Thoracic aorta (tissue), 2 donors: ENCODE measurements at regions not wholly inside any gene's neighbourhood (a gene's known extent, or its start where the extent isn't known, plus 50 kb on each side); places are given as distances from the start of the nearest gene placed in this dataset.

Experiments
- ATAC-seq: fragments of 150-250 bp; one replicate; pipeline ENCODE4 v1.8.0; 2017; ENCODE audit warnings: low read depth; ENCODE audit not compliant: insufficient number of reproducible peaks, low FRiP score
- DNase-seq: peaks from one replicate; pipeline ENCODE4 v3.0.0-alpha.2; 2020; ENCODE audit warnings: low spot score
- H3K27ac ChIP-seq, 2 donors: fragments of 200-600 bp; sonication (generic); 1 replicate in 1 of 2; 2 replicates in 1 of 2; pipeline ENCODE4 v1.5.1; 2016; ENCODE audit warnings: mild to moderate bottlenecking in 2 of 2, moderate library complexity in 2 of 2
- H3K27me3 ChIP-seq: fragments of 200-600 bp; sonication (generic); replicated peaks from 2 replicates; pipeline ENCODE4 v1.6.0; 2016; ENCODE audit warnings: mild to moderate bottlenecking; ENCODE audit not compliant: insufficient read depth
- H3K36me3 ChIP-seq: fragments of 200-600 bp; sonication (generic); one replicate; pipeline ENCODE4 v1.5.1; 2016
- H3K4me1 ChIP-seq, 2 donors: fragments of 200-600 bp; sonication (generic); 1 replicate in 1 of 2; 2 replicates in 1 of 2; pipeline versions ENCODE4 v1.5.1 to v1.6.0; 2016; ENCODE audit warnings: low read depth in 2 of 2, mild to moderate bottlenecking in 1 of 2; ENCODE audit not compliant: control insufficient read depth in 1 of 2
- H3K4me3 ChIP-seq: fragments of 200-600 bp; sonication (generic); 2 replicates; pipeline ENCODE4 v1.5.1; 2016; ENCODE audit warnings: mild to moderate bottlenecking
- H3K9me3 ChIP-seq: fragments of 200-600 bp; sonication (generic); 2 replicates; pipeline ENCODE4 v1.5.1; 2016
- TF ChIP-seq, protein P1 (sequence below): fragments of 200-600 bp; sonication (generic); IDR thresholded peaks from one replicate; pipeline ENCODE4 v1.5.1; 2019; ENCODE audit warnings: antibody characterized with exemption

DNA sequence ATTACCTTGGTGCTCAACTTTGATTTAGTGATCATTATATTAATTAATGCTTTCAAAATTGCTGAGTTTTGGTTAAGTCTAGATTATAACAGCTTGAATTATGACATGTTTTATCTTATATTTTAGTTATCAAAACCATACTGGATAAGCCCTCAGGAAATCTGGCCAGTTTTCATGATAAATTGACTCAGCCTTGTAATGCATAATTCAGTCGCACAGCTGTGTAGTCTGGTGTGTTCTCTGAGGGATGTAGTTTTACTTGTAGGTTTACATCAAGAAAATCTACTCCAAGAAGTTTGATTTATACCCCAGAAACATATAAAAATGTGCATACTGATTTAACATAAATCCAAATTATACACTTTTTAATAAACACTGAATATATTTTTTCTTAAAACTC is 477.5 kb downstream of the SPRY1 start:
- H3K36me3 ChIP-seq, result no peaks in the 10 kb centered on the region
- H3K27ac ChIP-seq, result no peak overlapping the region
- H3K9me3 ChIP-seq, result no peaks in the 10 kb centered on the region
- TF ChIP-seq, protein P1, sequence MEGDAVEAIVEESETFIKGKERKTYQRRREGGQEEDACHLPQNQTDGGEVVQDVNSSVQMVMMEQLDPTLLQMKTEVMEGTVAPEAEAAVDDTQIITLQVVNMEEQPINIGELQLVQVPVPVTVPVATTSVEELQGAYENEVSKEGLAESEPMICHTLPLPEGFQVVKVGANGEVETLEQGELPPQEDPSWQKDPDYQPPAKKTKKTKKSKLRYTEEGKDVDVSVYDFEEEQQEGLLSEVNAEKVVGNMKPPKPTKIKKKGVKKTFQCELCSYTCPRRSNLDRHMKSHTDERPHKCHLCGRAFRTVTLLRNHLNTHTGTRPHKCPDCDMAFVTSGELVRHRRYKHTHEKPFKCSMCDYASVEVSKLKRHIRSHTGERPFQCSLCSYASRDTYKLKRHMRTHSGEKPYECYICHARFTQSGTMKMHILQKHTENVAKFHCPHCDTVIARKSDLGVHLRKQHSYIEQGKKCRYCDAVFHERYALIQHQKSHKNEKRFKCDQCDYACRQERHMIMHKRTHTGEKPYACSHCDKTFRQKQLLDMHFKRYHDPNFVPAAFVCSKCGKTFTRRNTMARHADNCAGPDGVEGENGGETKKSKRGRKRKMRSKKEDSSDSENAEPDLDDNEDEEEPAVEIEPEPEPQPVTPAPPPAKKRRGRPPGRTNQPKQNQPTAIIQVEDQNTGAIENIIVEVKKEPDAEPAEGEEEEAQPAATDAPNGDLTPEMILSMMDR, result no peak
- DNase-seq (no peak), ATAC-seq (no peak)
- peaks cover 0 to 11% of the 10 kb centered on the region in 2 donors for H3K4me1 ChIP-seq
- H3K4me3 ChIP-seq, result no peak overlapping the region
- H3K27me3 ChIP-seq, result no peaks in the 10 kb centered on the region

DNA sequence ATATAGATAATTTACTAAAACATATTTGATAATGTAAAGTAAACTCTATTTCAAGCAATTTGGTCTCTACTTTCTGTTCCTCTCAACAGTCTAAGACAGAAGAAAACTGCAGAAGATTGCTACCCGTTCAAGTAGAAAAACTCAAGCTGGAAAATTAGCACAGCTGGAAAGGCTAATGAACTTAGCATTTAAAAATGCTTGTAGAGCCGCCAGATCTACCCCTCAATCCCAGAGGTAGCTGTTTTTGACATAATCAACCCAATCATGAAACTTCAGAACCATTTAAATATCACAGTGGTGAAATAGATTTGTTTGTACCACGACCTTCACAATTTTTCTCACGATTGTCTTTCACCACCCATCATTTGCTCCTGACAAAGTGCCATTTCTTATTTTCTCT is 479.5 kb downstream of the SPRY1 start:
- no peak overlapping the region for H3K27ac ChIP-seq
- H3K27me3 ChIP-seq, result no peaks in the 10 kb centered on the region
- no peaks in the 10 kb centered on the region for H3K36me3 ChIP-seq
- no peak overlapping the region for H3K4me3 ChIP-seq
- peaks cover 0 to 11% of the 10 kb centered on the region in 2 donors for H3K4me1 ChIP-seq
- no peaks in the 10 kb centered on the region for H3K9me3 ChIP-seq
- ATAC-seq (no peak), DNase-seq (no peak)
- TF ChIP-seq, protein P1, result no peak

DNA sequence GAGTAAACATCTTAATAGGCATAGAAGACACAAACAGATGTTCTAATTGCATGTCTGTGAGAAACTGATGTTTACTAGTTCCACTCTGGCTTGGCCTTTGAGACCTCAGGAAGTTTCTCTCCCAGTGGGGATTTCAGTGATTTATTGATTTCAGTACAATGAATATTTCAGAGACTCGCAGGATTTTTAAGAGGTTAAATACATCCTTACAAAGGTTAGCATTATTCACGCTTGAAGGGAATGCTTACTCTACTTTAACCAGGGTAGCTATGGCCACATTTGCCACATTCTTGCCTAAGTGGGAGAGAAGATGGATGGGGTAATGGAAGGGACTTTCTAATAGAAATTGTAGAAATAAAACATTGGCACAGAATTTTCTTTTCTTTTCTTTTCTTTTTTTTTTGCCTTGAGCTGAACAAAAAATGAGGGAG is 480.1 kb downstream of the SPRY1 start:
- H3K4me1 ChIP-seq, result peaks cover 0 to 11% of the 10 kb centered on the region in 2 donors
- ATAC-seq, result no peak
- no peaks in the 10 kb centered on the region for H3K36me3 ChIP-seq
- H3K4me3 ChIP-seq, result no peak overlapping the region
- DNase-seq, result no peak
- H3K9me3 ChIP-seq, result no peaks in the 10 kb centered on the region
- no peaks in the 10 kb centered on the region for H3K27me3 ChIP-seq
- TF ChIP-seq, protein P1, result no peak
- H3K27ac ChIP-seq, result no peak overlapping the region

DNA sequence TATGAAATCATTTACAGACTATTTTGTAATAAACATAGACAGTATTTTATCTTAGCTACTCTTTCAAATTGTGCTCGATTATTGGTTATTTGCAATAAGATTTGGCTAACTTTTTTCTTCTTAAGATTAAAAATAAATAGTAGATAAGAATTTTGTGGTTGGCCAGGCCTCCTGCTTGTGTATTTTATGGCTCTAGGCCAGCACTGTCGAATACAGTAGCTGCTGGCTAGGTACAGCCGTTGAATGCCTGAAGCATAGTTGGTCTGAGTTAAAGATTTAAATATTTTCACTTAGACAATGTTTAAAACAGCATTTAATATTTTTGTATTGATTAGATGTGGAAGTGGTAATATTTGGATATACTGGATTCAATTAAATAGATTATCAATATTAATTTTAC is 481.0 kb downstream of the SPRY1 start:
- Histone ChIP-seq H3K4me3 (no peak overlapping the region), H3K9me3 (no peaks in the 10 kb centered on the region), H3K27ac (no peak overlapping the region), H3K4me1 (peaks cover 0 to 11% of the 10 kb centered on the region in 2 donors), H3K36me3 (no peaks in the 10 kb centered on the region), H3K27me3 (no peaks in the 10 kb centered on the region)
- DNase-seq (no peak), ATAC-seq (no peak)
- TF ChIP-seq, protein P1, result no peak

DNA sequence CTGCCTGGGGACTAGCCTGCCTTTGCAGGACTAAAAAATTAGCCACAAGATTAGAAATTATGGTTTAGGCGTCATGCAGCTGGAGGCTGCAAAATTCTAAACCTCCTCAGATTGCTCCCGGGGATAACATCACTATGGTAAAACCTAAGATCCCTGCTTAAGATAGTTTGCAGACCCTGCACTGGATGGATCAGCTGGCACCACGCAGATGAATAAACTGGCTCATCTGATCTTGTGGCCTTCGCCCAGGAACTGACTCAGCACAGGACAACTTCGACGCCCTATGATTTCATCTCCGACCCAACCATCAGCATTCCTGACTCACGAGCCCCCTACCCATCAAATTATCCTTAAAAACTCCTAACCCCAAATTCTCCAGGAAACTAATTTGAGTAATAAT is 482.4 kb downstream of the SPRY1 start:
- H3K27me3 ChIP-seq, result no peaks in the 10 kb centered on the region
- no peaks in the 10 kb centered on the region for H3K36me3 ChIP-seq
- no peak overlapping the region for H3K4me3 ChIP-seq
- no peaks in the 10 kb centered on the region for H3K9me3 ChIP-seq
- TF ChIP-seq, protein P1, result no peak
- ATAC-seq (no peak), DNase-seq (no peak)
- peaks cover 0 to 11% of the 10 kb centered on the region in 2 donors for H3K4me1 ChIP-seq
- H3K27ac ChIP-seq, result no peak overlapping the region
